Mesodermal cell (in vitro differentiated cells): ENCODE measurements at regions not wholly inside any gene's neighbourhood (a gene's known extent, or its start where the extent isn't known, plus 50 kb on each side); places are given as distances from the start of the nearest gene placed in this dataset.

Experiments
- H3K27ac ChIP-seq: 2 replicates; pipeline ENCODE4 v1.7.0; 2013; ENCODE audit warnings: mild to moderate bottlenecking, low read depth, low read length, moderate library complexity; ENCODE audit not compliant: severe bottlenecking
- H3K36me3 ChIP-seq: 2 replicates; pipeline ENCODE4 v1.7.1; 2013; ENCODE audit warnings: mild to moderate bottlenecking, low read length, moderate library complexity; ENCODE audit not compliant: control insufficient read depth, insufficient read depth
- H3K4me1 ChIP-seq: one replicate; pipeline ENCODE4 v1.7.1; 2013; ENCODE audit warnings: mild to moderate bottlenecking, low read length; ENCODE audit not compliant: insufficient read depth, control insufficient read depth, poor library complexity, severe bottlenecking
- H3K4me3 ChIP-seq: 2 replicates; pipeline ENCODE4 v1.7.0; 2013; ENCODE audit warnings: low read length, control low read depth, mild to moderate bottlenecking; ENCODE audit not compliant: insufficient read depth, poor library complexity, severe bottlenecking; ENCODE audit errors: extremely low read depth
- H3K9me3 ChIP-seq: 2 replicates; pipeline ENCODE4 v1.7.1; 2013; ENCODE audit warnings: mild to moderate bottlenecking, low read length, moderate library complexity; ENCODE audit not compliant: control insufficient read depth
- WGBS, 2 experiments: methylation state at CpG; one replicate each; pipeline ENCODE4 v1.1.5; 2013; ENCODE audit warnings: missing lambda C conversion rate in 2 of 2; ENCODE audit not compliant: insufficient coverage in 2 of 2; 5-methylcytosine and 5-hydroxymethylcytosine counted together

GRCh38 chr2:120601566-120601965, 134.1 kb upstream of the GLI2 start:
- Histone ChIP-seq H3K4me1 (peaks cover 3% of the 10 kb centered on the region), H3K9me3 (no peaks in the 10 kb centered on the region), H3K27ac (no peak overlapping the region), H3K4me3 (no peak overlapping the region), H3K36me3 (no peaks in the 10 kb centered on the region)
- 90 to 100% methylated on average over 3 to 9 of the region's 9 CpGs for WGBS, 2 experiments

- no peaks in the 10 kb centered on the region for H3K36me3 ChIP-seq
- WGBS, 2 experiments: 90 to 92% methylated on average over 7 of the region's 7 CpGs
- no peak overlapping the region for H3K4me3 ChIP-seq
- H3K4me1 ChIP-seq: peaks cover 3% of the 10 kb centered on the region
- no peaks in the 10 kb centered on the region for H3K9me3 ChIP-seq
- no peak overlapping the region for H3K27ac ChIP-seq
These were observed 133.4 kb upstream of the GLI2 start for GRCh38 chr2:120602251-120602650.

GRCh38 chr2:120604767-120605166, 130.9 kb upstream of the GLI2 start:
- Histone ChIP-seq H3K36me3 (no peaks in the 10 kb centered on the region), H3K27ac (no peak overlapping the region), H3K4me1 (peaks cover 3% of the 10 kb centered on the region), H3K4me3 (no peak overlapping the region), H3K9me3 (no peaks in the 10 kb centered on the region)
- WGBS, 2 experiments: 90 to 96% methylated on average over 6 of the region's 6 CpGs

DNA sequence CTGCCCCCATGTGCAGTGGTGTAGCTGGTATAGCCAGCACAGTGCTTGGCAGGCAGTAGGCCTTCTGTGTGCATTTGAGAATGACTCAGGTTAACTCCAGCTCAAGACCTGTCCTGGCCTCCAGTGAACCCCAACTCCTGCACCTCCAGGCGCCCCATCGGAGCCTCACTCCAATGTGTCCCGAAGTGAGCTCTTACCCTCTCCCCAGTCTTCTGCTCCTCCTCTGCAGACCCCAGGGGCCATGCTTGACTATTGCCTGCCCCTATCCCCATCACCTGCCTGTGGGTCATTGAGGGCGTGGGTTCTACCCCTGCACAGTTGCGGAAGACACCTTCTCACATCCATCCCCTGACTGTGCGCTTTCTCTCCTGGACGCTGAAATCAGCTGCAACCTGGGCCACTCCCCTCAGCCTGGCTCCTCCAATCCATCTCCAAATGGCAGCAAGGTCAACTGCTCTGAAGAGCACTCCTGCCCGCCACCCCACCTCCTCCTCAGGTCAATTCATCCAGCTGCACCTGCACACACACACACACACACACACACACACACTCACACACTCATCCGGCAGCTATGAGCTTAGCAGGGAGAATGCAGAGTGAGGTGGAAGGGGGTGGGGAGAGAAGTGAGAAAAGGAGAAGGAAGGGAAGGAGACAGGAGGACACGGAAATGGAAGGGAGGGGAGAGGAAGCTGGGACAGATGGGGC, 130.3 kb upstream of the GLI2 start:
- Histone ChIP-seq H3K36me3 (no peaks in the 10 kb centered on the region), H3K27ac (no peak overlapping the region), H3K9me3 (no peaks in the 10 kb centered on the region), H3K4me1 (peaks cover 3% of the 10 kb centered on the region), H3K4me3 (no peak overlapping the region)
- WGBS, 2 experiments: 84 to 86% methylated on average over 5 to 8 of the region's 10 CpGs

DNA sequence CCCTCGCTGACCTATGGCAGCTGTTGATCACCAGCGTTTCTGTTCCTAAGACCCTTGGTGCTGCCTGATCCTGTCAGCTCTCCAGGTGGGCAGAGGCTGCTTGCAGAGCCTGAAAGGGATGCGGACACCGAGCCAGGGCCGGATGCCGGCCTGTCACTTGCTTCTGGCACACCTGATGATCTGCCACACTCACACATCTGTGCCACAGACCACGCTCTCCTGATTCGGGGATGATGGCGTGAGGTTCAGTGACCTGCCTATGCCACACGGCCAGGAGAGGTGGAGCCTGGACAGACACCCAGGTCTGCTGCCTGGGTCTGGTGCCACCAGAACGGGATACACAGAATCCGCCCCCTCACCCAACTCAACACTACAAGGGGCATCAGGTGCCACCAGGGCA, 129.4 kb upstream of the GLI2 start:
- Histone ChIP-seq H3K4me1 (peaks cover 3% of the 10 kb centered on the region), H3K27ac (no peak overlapping the region), H3K36me3 (no peaks in the 10 kb centered on the region), H3K4me3 (no peak overlapping the region), H3K9me3 (no peaks in the 10 kb centered on the region)
- WGBS, 2 experiments: 92 to 94% methylated on average over 6 to 8 of the region's 12 CpGs

GRCh38 chr2:120606931-120607330, 128.7 kb upstream of the GLI2 start:
- no peak overlapping the region for H3K27ac ChIP-seq
- peaks cover 3% of the 10 kb centered on the region for H3K4me1 ChIP-seq
- H3K9me3 ChIP-seq: no peaks in the 10 kb centered on the region
- no peaks in the 10 kb centered on the region for H3K36me3 ChIP-seq
- 89 to 93% methylated on average over 5 to 6 of the region's 6 CpGs for WGBS, 2 experiments
- H3K4me3 ChIP-seq: no peak overlapping the region

DNA sequence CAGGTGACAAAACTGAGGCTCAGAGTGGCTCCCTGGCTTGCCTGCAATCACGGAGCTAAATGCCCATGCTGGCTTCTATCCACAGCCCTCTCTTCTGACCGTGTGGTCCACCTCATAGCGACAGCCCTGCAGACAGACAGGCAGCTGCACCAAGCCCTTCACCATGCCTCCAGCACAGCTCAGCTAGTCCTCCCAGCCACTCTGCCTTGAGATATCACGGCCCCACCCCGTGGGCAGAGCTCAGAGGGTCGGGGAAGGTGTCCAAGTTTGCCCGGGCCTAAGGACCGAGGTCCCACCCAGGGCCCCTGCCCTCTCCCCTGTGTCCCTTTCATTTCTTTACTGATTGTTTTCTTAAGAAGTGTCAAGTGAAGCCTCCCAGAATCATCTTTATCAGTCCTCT, 128.2 kb upstream of the GLI2 start:
- WGBS, 2 experiments: 90 to 97% methylated on average over 6 to 8 of the region's 8 CpGs
- H3K36me3 ChIP-seq: no peaks in the 10 kb centered on the region
- H3K4me3 ChIP-seq: no peak overlapping the region
- no peaks in the 10 kb centered on the region for H3K9me3 ChIP-seq
- no peak overlapping the region for H3K27ac ChIP-seq
- H3K4me1 ChIP-seq: peaks cover 3% of the 10 kb centered on the region

GRCh38 chr2:120607996-120608395, 127.7 kb upstream of the GLI2 start:
- no peaks in the 10 kb centered on the region for H3K9me3 ChIP-seq
- no peak overlapping the region for H3K27ac ChIP-seq
- peaks cover 3% of the 10 kb centered on the region for H3K4me1 ChIP-seq
- H3K36me3 ChIP-seq: no peaks in the 10 kb centered on the region
- WGBS, 2 experiments: 100% methylated on average over 1 to 4 of the region's 4 CpGs
- no peak overlapping the region for H3K4me3 ChIP-seq

GRCh38 chr2:120609826-120610395, 125.8 kb upstream of the GLI2 start:
- H3K27ac ChIP-seq: no peak overlapping the region
- WGBS, 2 experiments: 84 to 91% methylated on average over 13 of the region's 13 CpGs
- H3K9me3 ChIP-seq: no peaks in the 10 kb centered on the region
- no peak overlapping the region for H3K4me3 ChIP-seq
- peaks cover 8% of the 10 kb centered on the region for H3K4me1 ChIP-seq
- no peaks in the 10 kb centered on the region for H3K36me3 ChIP-seq

- Histone ChIP-seq H3K27ac (no peak overlapping the region), H3K36me3 (no peaks in the 10 kb centered on the region), H3K4me3 (no peak overlapping the region), H3K4me1 (peaks cover 8% of the 10 kb centered on the region), H3K9me3 (no peaks in the 10 kb centered on the region)
- 91 to 92% methylated on average over 3 to 4 of the region's 6 CpGs for WGBS, 2 experiments
These were observed 124.7 kb upstream of the GLI2 start for GRCh38 chr2:120611016-120611415.

- Histone ChIP-seq H3K4me1 (peaks cover 8% of the 10 kb centered on the region), H3K36me3 (no peaks in the 10 kb centered on the region), H3K4me3 (no peak overlapping the region), H3K9me3 (no peaks in the 10 kb centered on the region), H3K27ac (no peak overlapping the region)
- WGBS, 2 experiments: 82 to 87% methylated on average over 13 of the region's 13 CpGs
These were observed 123.7 kb upstream of the GLI2 start for GRCh38 chr2:120611961-120612360.
